DOHH2 (cell line): ENCODE measurements at regions not wholly inside any gene's neighbourhood (a gene's known extent, or its start where the extent isn't known, plus 50 kb on each side); places are given as distances from the start of the nearest gene placed in this dataset.

Source experiments
- CTCF ChIP-seq: fragments of 200-600 bp; sonication (generic); IDR thresholded peaks from one replicate; pipeline ENCODE4 v1.5.1; 2014; ENCODE audit warnings: antibody characterized with exemption, mild to moderate bottlenecking, low read depth, low read length; ENCODE audit not compliant: poor library complexity, severe bottlenecking
- EZH2phosphoT487 ChIP-seq: fragments of 200-600 bp; sonication (generic); IDR thresholded peaks from 2 replicates; pipeline ENCODE4 v1.6.1; 2017; ENCODE audit warnings: borderline replicate concordance, mild to moderate bottlenecking, antibody characterized with exemption, low read length, moderate library complexity, mixed read lengths

- TF ChIP-seq CTCF (no peak), EZH2phosphoT487 (no peak)
Observed at GRCh38 chrX:20595928-20596575, 329.3 kb upstream of the RPS6KA3 start.
